ENCODE measurements at regions not wholly inside any gene's neighbourhood (a gene's known extent, or its start where the extent isn't known, plus 50 kb on each side); places are given as distances from the start of the nearest gene placed in this dataset.

DNA sequence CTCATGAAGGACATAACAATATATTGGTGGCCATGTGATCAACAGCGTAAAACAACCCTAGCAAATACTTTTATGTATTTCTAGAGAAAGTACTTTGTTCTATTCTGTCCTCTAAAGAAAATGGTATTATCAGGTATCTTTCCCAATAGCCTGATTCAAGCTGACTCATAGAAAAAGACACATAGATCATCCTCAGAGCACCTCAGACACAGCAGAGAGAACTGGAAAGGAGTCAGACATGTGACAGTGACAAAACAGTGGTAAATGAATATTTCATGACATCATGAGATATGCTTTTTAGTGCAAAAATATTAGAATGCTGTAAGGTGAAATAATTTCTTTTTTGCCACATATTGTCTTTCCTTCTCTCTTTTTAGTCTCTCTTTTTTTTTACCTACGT, 1355.0 kb upstream of the MAP3K7 start:
- H3K9me3 ChIP-seq (replicated peaks; ENCODE audit: control insufficient read depth, insufficient read depth, low read length) = no peaks in the 10 kb centered on the region
- H2AFZ ChIP-seq (ENCODE audit: control insufficient read depth, low read depth, low read length) = no peak overlapping the region
- H4K20me1 ChIP-seq (ENCODE audit: control insufficient read depth, insufficient read depth) = no peaks in the 10 kb centered on the region
- ChIA-PET CTCF (no interaction called here), SMC1A (ENCODE audit: uncharacterized antibody, unreplicated experiment) (interaction anchor here (1.1 kb wide), 1 partner anchor 102 kb away, joined by 3 read pairs; no protein-coding TSS in a partner anchor), RAD21 (ENCODE audit: unreplicated experiment) (no interaction called here), POLR2A (no interaction called here)
- H3K36me3 ChIP-seq (ENCODE audit: control insufficient read depth in 2 of 2, insufficient read depth in 2 of 2, low read length in 1 of 2) = no peaks in the 10 kb centered on the region
- H3K4me2 ChIP-seq (ENCODE audit: control insufficient read depth, insufficient read depth) = no peak overlapping the region
- H3K79me2 ChIP-seq (ENCODE audit: control insufficient read depth, insufficient read depth, low read length) = no peaks in the 10 kb centered on the region
- intact Hi-C loops (cut with micrococcal nuclease; ENCODE audit: unreplicated experiment) (no loop called here), in situ Hi-C loops (cut with MboI) (no loop called here)
- FAIRE-seq (no peak), ATAC-seq (no peak), DNase-seq (ENCODE audit: low read depth, low spot score) (no peak)
- no peak overlapping the region for H3K9ac ChIP-seq (ENCODE audit: control insufficient read depth, insufficient read depth, low read length)
- H3K27me3 ChIP-seq (replicated peaks in 1 of 2; ENCODE audit: control insufficient read depth in 2 of 2, insufficient read depth in 2 of 2, low read length in 1 of 2) = no peaks in the 10 kb centered on the region
- H3K4me3 ChIP-seq = no peak overlapping the region
- BruUV-seq (replicated peaks) = no TSS peak
- no peak for TF ChIP-seq SUZ12 (IDR thresholded peaks at IDR 0.05; ENCODE audit: unreplicated experiment)
- no peak for TF ChIP-seq NRF1 (conservative IDR thresholded peaks at IDR 0.05; ENCODE audit: low read depth, low read length)
- TF ChIP-seq ZZZ3 (IDR thresholded peaks at IDR 0.05; ENCODE audit: control insufficient read depth, insufficient read length, low read depth) = no peak
- no peak for TF ChIP-seq NR2C1 (IDR thresholded peaks at IDR 0.05)
- no peak for TF ChIP-seq SIN3A (IDR thresholded peaks at IDR 0.05; ENCODE audit: low read depth, low read length)
- no peak for TF ChIP-seq KLF5 (IDR thresholded peaks at IDR 0.05; ENCODE audit: partially characterized antibody)
- TF ChIP-seq, protein P1, sequence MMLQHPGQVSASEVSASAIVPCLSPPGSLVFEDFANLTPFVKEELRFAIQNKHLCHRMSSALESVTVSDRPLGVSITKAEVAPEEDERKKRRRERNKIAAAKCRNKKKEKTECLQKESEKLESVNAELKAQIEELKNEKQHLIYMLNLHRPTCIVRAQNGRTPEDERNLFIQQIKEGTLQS (IDR thresholded peaks at IDR 0.05; ENCODE audit: borderline replicate concordance, extremely low read depth, low read depth, low read length) = no peak
- no peak for TF ChIP-seq STAT1 (conservative IDR thresholded peaks at IDR 0.05)
- TF ChIP-seq SREBF1 (IDR thresholded peaks at IDR 0.05; ENCODE audit: low read length) = no peak
- TF ChIP-seq PML (IDR thresholded peaks at IDR 0.05; ENCODE audit: low read length) = no peak
- TF ChIP-seq ZSCAN29 (IDR thresholded peaks at IDR 0.05) = no peak
- TF ChIP-seq, protein P2, sequence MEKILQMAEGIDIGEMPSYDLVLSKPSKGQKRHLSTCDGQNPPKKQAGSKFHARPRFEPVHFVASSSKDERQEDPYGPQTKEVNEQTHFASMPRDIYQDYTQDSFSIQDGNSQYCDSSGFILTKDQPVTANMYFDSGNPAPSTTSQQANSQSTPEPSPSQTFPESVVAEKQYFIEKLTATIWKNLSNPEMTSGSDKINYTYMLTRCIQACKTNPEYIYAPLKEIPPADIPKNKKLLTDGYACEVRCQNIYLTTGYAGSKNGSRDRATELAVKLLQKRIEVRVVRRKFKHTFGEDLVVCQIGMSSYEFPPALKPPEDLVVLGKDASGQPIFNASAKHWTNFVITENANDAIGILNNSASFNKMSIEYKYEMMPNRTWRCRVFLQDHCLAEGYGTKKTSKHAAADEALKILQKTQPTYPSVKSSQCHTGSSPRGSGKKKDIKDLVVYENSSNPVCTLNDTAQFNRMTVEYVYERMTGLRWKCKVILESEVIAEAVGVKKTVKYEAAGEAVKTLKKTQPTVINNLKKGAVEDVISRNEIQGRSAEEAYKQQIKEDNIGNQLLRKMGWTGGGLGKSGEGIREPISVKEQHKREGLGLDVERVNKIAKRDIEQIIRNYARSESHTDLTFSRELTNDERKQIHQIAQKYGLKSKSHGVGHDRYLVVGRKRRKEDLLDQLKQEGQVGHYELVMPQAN (conservative IDR thresholded peaks at IDR 0.05) = no peak
- no peak for TF ChIP-seq KDM1A (IDR thresholded peaks at IDR 0.05; ENCODE audit: borderline replicate concordance)
- TF ChIP-seq, protein P3, sequence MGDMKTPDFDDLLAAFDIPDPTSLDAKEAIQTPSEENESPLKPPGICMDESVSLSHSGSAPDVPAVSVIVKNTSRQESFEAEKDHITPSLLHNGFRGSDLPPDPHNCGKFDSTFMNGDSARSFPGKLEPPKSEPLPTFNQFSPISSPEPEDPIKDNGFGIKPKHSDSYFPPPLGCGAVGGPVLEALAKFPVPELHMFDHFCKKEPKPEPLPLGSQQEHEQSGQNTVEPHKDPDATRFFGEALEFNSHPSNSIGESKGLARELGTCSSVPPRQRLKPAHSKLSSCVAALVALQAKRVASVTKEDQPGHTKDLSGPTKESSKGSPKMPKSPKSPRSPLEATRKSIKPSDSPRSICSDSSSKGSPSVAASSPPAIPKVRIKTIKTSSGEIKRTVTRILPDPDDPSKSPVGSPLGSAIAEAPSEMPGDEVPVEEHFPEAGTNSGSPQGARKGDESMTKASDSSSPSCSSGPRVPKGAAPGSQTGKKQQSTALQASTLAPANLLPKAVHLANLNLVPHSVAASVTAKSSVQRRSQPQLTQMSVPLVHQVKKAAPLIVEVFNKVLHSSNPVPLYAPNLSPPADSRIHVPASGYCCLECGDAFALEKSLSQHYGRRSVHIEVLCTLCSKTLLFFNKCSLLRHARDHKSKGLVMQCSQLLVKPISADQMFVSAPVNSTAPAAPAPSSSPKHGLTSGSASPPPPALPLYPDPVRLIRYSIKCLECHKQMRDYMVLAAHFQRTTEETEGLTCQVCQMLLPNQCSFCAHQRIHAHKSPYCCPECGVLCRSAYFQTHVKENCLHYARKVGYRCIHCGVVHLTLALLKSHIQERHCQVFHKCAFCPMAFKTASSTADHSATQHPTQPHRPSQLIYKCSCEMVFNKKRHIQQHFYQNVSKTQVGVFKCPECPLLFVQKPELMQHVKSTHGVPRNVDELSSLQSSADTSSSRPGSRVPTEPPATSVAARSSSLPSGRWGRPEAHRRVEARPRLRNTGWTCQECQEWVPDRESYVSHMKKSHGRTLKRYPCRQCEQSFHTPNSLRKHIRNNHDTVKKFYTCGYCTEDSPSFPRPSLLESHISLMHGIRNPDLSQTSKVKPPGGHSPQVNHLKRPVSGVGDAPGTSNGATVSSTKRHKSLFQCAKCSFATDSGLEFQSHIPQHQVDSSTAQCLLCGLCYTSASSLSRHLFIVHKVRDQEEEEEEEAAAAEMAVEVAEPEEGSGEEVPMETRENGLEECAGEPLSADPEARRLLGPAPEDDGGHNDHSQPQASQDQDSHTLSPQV (IDR thresholded peaks at IDR 0.05) = no peak
- TF ChIP-seq ZNF24 (IDR thresholded peaks at IDR 0.05) = no peak
- TF ChIP-seq RBBP5 (conservative IDR thresholded peaks at IDR 0.05) = no peak
- TF ChIP-seq FOXK2 (IDR thresholded peaks at IDR 0.05) = no peak
- no peak for TF ChIP-seq BCL11A (IDR thresholded peaks at IDR 0.05; ENCODE audit: low read depth, low read length)
- no peak for TF ChIP-seq MYC (IDR thresholded peaks at IDR 0.05; ENCODE audit: insufficient read depth, insufficient read length, insufficient replicate concordance, low read length, severe bottlenecking)
- TF ChIP-seq NFIC (IDR thresholded peaks at IDR 0.05; ENCODE audit: low read depth, low read length) = no peak
- no peak overlapping the region for H3K27ac ChIP-seq (ENCODE audit: control insufficient read depth, insufficient read depth)
- WGBS (ENCODE audit: insufficient coverage, insufficient replicate concordance, low lambda C conversion rate, missing lambda C conversion rate) = 19% methylated on average over 2 of the region's 2 CpGs
- no peaks in the 10 kb centered on the region for H3K4me1 ChIP-seq (ENCODE audit: control insufficient read depth, insufficient read depth, low read length)

All from GM12878 (cell line).